ENCODE measurements at regions not wholly inside any gene's neighbourhood (a gene's known extent, or its start where the extent isn't known, plus 50 kb on each side); places are given as distances from the start of the nearest gene placed in this dataset.

DNA sequence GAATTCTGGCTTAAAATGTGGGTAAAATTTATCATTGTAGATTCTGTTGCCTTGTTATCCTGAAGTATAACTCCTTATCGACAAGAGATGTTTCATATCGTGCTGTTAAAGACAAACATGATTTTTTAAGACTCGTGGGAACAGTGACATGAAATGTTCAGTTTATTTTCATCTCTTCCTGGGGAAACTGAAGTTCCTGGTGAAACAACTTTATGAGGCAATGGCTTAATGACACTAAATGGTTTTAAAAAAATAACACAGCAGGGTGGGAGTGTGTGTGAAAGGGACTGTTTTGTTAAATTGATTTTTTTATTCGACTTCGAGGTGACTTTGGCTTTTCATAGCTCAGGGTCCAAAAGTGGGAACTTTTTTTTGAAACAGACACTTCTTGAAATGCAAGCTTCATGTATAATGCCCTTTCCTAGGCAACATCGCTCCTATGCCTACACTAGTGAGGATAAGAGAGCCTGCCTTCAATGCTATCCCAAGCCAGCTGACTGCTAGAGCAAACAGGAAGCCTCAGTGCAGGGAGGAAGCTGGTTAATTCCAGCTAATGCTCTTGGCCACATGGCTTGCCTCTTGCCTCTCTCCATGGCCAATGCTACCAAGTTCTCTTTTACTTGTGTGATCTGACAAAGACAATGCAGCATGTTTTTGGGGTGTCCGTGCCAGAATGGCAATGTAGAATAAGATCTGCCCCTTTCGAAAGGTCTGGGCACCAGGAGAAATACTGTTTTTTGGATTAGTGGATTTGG lies 57.8 kb downstream of the PABIR2 start:
- no peak for DNase-seq
- Mint-ChIP-seq H3K27me3 (ENCODE audit: low read depth in 3 of 3) (peaks cover 0 to 2% (median 1%) of the 10 kb centered on the region in 3 donors), H3K4me1 (peaks cover 4% of the 10 kb centered on the region), H3K9me3 (no peaks in the 10 kb centered on the region), H3K36me3 (no peaks in the 10 kb centered on the region), H3K27ac (no peak overlapping the region), H3K4me3 (no peak overlapping the region)
- intact Hi-C loops (cut with micrococcal nuclease), result no loop called here
- no peak overlapping the region for H3K4me3 ChIP-seq (replicated peaks in 1 of 3; ENCODE audit: low read depth in 2 of 3, low read length in 3 of 3)
- no peak overlapping the region for H3K9ac ChIP-seq (ENCODE audit: insufficient read depth, low read length, poor library complexity, severe bottlenecking)
- H3K27ac ChIP-seq (ENCODE audit: low read depth in 1 of 2, low read length in 2 of 2), result no peak overlapping the region
- no peaks in the 10 kb centered on the region for H3K9me3 ChIP-seq (replicated peaks in 1 of 2; ENCODE audit: control insufficient read depth in 1 of 2, insufficient read depth in 1 of 2, low read length in 2 of 2)
- H3K79me2 ChIP-seq (ENCODE audit: insufficient read depth, low read length), result no peaks in the 10 kb centered on the region
- no peaks in the 10 kb centered on the region for H3K36me3 ChIP-seq (replicated peaks in 1 of 2; ENCODE audit: control insufficient read depth in 1 of 2, insufficient read depth in 2 of 2, low read length in 2 of 2)
- H3K4me2 ChIP-seq (replicated peaks; ENCODE audit: extremely low read depth, low read length, poor library complexity, severe bottlenecking), result no peak overlapping the region
- no peaks in the 10 kb centered on the region for H3K27me3 ChIP-seq (ENCODE audit: control insufficient read depth in 2 of 2, insufficient read depth in 2 of 2, low read length in 2 of 2)
- TF ChIP-seq, protein P1, sequence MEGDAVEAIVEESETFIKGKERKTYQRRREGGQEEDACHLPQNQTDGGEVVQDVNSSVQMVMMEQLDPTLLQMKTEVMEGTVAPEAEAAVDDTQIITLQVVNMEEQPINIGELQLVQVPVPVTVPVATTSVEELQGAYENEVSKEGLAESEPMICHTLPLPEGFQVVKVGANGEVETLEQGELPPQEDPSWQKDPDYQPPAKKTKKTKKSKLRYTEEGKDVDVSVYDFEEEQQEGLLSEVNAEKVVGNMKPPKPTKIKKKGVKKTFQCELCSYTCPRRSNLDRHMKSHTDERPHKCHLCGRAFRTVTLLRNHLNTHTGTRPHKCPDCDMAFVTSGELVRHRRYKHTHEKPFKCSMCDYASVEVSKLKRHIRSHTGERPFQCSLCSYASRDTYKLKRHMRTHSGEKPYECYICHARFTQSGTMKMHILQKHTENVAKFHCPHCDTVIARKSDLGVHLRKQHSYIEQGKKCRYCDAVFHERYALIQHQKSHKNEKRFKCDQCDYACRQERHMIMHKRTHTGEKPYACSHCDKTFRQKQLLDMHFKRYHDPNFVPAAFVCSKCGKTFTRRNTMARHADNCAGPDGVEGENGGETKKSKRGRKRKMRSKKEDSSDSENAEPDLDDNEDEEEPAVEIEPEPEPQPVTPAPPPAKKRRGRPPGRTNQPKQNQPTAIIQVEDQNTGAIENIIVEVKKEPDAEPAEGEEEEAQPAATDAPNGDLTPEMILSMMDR (IDR thresholded peaks at IDR 0.05), result no peak
- WGBS (ENCODE audit: insufficient coverage), result no CpG with 5 or more reads among the region's 8 CpGs
- H3K4me1 ChIP-seq (ENCODE audit: control insufficient read depth in 1 of 2, insufficient read depth in 2 of 2, low read length in 2 of 2), result no peaks in the 10 kb centered on the region
- no peaks in the 10 kb centered on the region for H4K20me1 ChIP-seq (ENCODE audit: insufficient read depth, low read length)
- no peak overlapping the region for H2AFZ ChIP-seq (ENCODE audit: insufficient read depth, low read depth, low read length, poor library complexity, severe bottlenecking)

DNA sequence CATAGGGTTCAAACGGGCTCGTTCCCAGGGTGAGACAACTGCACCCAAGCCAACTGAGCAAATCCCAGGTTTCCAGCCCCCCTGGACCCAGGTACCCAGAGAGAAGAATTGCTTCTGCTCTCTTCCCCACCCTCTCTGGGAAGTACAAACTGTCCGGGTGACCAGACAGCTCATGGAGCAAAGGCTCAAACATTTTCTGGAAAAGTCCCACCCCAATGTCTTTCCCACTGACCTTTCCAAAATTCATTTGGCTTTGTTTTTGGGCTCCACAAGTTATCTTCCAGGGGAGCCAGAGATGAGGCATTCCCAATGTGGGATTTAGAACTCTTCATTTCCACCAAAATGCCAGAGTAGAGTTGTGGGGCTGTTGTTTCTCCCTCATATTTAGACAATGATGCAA lies 58.6 kb downstream of the PABIR2 start:
- no peaks in the 10 kb centered on the region for H3K36me3 ChIP-seq (replicated peaks in 1 of 2; ENCODE audit: control insufficient read depth in 1 of 2, insufficient read depth in 2 of 2, low read length in 2 of 2)
- H3K27me3 ChIP-seq (ENCODE audit: control insufficient read depth in 2 of 2, insufficient read depth in 2 of 2, low read length in 2 of 2), result no peaks in the 10 kb centered on the region
- no peak overlapping the region for H3K4me3 Mint-ChIP-seq
- no peaks in the 10 kb centered on the region for H4K20me1 ChIP-seq (ENCODE audit: insufficient read depth, low read length)
- intact Hi-C loops (cut with micrococcal nuclease), result no loop called here
- H3K4me1 ChIP-seq (ENCODE audit: control insufficient read depth in 1 of 2, insufficient read depth in 2 of 2, low read length in 2 of 2), result no peaks in the 10 kb centered on the region
- H3K4me1 Mint-ChIP-seq, result peaks cover 4% of the 10 kb centered on the region
- TF ChIP-seq, protein P1 (IDR thresholded peaks at IDR 0.05), result no peak
- no peak overlapping the region for H3K4me2 ChIP-seq (replicated peaks; ENCODE audit: extremely low read depth, low read length, poor library complexity, severe bottlenecking)
- no peak for DNase-seq
- no peak overlapping the region for H3K27ac ChIP-seq (ENCODE audit: low read depth in 1 of 2, low read length in 2 of 2)
- H3K36me3 Mint-ChIP-seq, result no peaks in the 10 kb centered on the region
- H3K9ac ChIP-seq (ENCODE audit: insufficient read depth, low read length, poor library complexity, severe bottlenecking), result no peak overlapping the region
- H3K27ac Mint-ChIP-seq, result no peak overlapping the region
- H2AFZ ChIP-seq (ENCODE audit: insufficient read depth, low read depth, low read length, poor library complexity, severe bottlenecking), result no peak overlapping the region
- H3K9me3 Mint-ChIP-seq, result no peaks in the 10 kb centered on the region
- H3K27me3 Mint-ChIP-seq (ENCODE audit: low read depth in 3 of 3), result peaks cover 1 to 5% (median 2%) of the 10 kb centered on the region in 3 donors
- H3K79me2 ChIP-seq (ENCODE audit: insufficient read depth, low read length), result no peaks in the 10 kb centered on the region
- WGBS (ENCODE audit: insufficient coverage), result 80% methylated on average over 2 of the region's 3 CpGs
- H3K9me3 ChIP-seq (replicated peaks in 1 of 2; ENCODE audit: control insufficient read depth in 1 of 2, insufficient read depth in 1 of 2, low read length in 2 of 2), result no peaks in the 10 kb centered on the region
- H3K4me3 ChIP-seq (replicated peaks in 1 of 3; ENCODE audit: low read depth in 2 of 3, low read length in 3 of 3), result no peak overlapping the region

All from CD14-positive monocyte (primary cell).